SK-N-MC (cell line): ENCODE measurements at regions not wholly inside any gene's neighbourhood (a gene's known extent, or its start where the extent isn't known, plus 50 kb on each side); places are given as distances from the start of the nearest gene placed in this dataset.

Experiments used
- DNase-seq: peaks from one replicate; pipeline ENCODE4 v3.0.0-alpha.2; 2011; ENCODE audit warnings: low read depth, low spot score
- H3K27ac ChIP-seq: fragments of 200-600 bp; sonication (generic); 2 replicates; pipeline ENCODE4 v1.5.1; 2016; ENCODE audit warnings: mixed run types
- H3K36me3 ChIP-seq: fragments of 200-600 bp; sonication (generic); 2 replicates; pipeline ENCODE4 v1.6.1; 2017; ENCODE audit warnings: antibody characterized with exemption, low read length, mixed read lengths; ENCODE audit not compliant: insufficient read depth
- H3K4me3 ChIP-seq: fragments of 200-600 bp; sonication (generic); 2 replicates; pipeline ENCODE4 v1.5.1; 2016
- H3K9ac ChIP-seq: fragments of 200-600 bp; sonication (generic); 2 replicates; pipeline ENCODE4 v1.8.0; 2017; ENCODE audit warnings: mixed run types, mixed read lengths; ENCODE audit not compliant: insufficient read length
- H3K9me3 ChIP-seq: fragments of 200-600 bp; sonication (generic); 2 replicates; pipeline ENCODE4 v1.6.1; 2017; ENCODE audit warnings: low read depth, mild to moderate bottlenecking, antibody characterized with exemption, low read length, moderate library complexity, mixed read lengths
- EZH2 ChIP-seq: fragments of 200-600 bp; sonication (generic); IDR thresholded peaks from one replicate; pipeline ENCODE4 v1.6.1; 2017; ENCODE audit warnings: antibody characterized with exemption
- FOXP2 ChIP-seq: optimal IDR thresholded peaks from 2 replicates; pipeline ENCODE3; 2011; ENCODE audit warnings: mild to moderate bottlenecking, moderate library complexity; ENCODE audit not compliant: insufficient read depth; ENCODE audit errors: extremely low read length, control extremely low read depth
- POLR2AphosphoS5 ChIP-seq: IDR thresholded peaks from 2 replicates; pipeline ENCODE4 v1.6.1; 2012; ENCODE audit warnings: mild to moderate bottlenecking, low read depth, low read length, borderline replicate concordance

DNA sequence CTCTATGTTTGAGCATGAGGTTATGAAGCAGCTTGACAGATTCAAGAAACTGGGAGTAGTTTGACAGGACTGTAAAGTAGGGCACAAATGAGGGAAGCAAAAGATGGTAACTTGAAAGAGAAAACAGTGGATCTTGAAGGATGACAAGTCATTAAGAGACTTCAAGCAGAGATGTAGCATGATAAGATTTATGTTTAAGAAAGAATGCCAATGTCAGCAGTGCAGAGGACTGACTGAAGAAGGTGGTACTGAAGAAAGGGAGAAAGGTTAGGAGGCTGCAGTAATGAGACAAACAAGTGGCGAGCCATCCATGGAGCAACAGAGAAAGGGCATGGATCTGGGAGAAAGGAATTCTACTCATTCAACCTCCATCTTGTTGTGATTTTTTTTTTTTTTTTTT lies 120.2 kb upstream of the RAP1B start:
- TF ChIP-seq POLR2AphosphoS5 (no peak), EZH2 (no peak), FOXP2 (no peak)
- no peaks in the 10 kb centered on the region for H3K9me3 ChIP-seq
- no peaks in the 10 kb centered on the region for H3K36me3 ChIP-seq
- H3K27ac ChIP-seq, result no peak overlapping the region
- H3K4me3 ChIP-seq, result no peak overlapping the region
- no peak for DNase-seq
- no peak overlapping the region for H3K9ac ChIP-seq

DNA sequence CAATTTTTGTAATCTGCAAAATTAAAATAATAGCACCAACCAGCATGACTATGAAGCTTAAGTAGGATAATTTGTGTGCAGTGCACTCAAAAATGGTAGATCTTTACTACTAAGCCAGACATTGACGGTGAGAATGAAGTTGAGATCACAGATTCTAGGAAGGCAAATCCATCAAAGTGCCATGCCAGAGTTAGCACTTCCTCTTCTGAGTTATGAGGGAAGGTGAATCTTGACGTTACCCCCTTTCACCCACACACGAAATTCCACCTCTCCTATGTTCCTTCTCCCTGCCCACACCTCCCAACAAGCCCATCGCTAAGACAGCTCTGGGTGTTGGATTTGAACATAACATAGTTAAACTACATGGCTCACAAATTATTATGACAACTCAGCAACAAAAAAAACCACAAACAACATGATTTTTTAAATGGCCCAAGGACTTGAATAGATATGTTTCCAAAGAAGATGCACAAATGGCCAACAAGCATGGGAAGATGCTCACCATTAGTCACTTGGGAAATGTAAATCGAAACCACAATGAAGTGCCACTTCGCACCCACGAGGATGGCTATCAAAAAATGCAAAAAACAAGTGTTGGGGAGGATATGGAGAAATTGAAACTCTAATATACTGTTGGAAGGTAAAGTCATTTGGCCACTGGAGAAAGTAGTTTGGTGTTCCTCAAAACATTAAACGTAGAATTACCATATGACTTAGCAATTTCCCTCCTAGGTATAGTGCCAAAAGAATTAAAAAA lies 119.3 kb upstream of the RAP1B start:
- no peak for TF ChIP-seq FOXP2
- no peak for TF ChIP-seq EZH2
- TF ChIP-seq POLR2AphosphoS5, result no peak
- H3K9ac ChIP-seq, result no peak overlapping the region
- no peak overlapping the region for H3K27ac ChIP-seq
- H3K36me3 ChIP-seq, result no peaks in the 10 kb centered on the region
- H3K9me3 ChIP-seq, result no peaks in the 10 kb centered on the region
- DNase-seq, result no peak
- no peak overlapping the region for H3K4me3 ChIP-seq

DNA sequence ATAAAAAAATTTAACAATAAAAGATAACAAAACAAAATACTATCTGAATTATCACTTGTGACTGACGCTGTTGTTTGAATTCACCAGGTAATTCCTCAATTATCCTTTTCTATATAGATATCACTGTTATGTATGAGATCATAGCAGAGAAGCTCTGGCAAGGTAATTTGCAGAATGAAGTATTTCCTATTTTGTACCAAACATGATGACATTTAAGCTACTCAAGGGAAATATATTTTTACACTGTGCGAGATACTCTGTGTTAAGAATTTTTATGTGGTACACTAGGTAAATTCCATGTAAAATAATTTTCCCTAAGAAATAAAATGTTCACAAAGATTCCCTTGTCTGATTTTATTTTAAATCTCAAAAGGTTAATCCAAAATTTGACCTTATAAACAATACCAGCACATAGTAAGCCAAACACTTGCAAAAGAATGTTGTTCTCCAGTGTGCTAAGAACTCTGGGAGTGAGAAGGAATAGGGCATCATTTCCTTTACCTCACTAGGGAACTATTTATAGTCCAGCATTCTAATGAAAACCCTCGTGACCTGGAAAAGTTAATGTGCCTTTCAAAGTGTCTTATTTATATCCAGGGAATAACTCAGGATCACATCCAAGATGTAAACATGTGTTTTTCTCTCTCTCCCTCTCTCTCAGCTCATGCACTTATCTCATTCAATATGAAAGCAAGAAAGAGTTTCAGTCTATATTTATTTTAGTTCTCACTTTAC lies 115.2 kb upstream of the RAP1B start:
- no peak overlapping the region for H3K9ac ChIP-seq
- DNase-seq, result no peak
- no peaks in the 10 kb centered on the region for H3K9me3 ChIP-seq
- TF ChIP-seq FOXP2, result no peak
- no peak for TF ChIP-seq POLR2AphosphoS5
- no peak for TF ChIP-seq EZH2
- H3K36me3 ChIP-seq, result no peaks in the 10 kb centered on the region
- no peak overlapping the region for H3K4me3 ChIP-seq
- no peak overlapping the region for H3K27ac ChIP-seq

GRCh38 chr12:68497107-68497506 lies 113.6 kb upstream of the RAP1B start:
- no peak for DNase-seq
- Histone ChIP-seq H3K36me3 (no peaks in the 10 kb centered on the region), H3K9ac (no peak overlapping the region), H3K9me3 (no peaks in the 10 kb centered on the region), H3K27ac (peak overlapping the region; percentile 65; the same call in 1 of the 2 replicates), H3K4me3 (peak overlapping the region; percentile 52; the same call in 1 of the 2 replicates)
- no peak for TF ChIP-seq EZH2
- TF ChIP-seq POLR2AphosphoS5, result no peak
- no peak for TF ChIP-seq FOXP2

DNA sequence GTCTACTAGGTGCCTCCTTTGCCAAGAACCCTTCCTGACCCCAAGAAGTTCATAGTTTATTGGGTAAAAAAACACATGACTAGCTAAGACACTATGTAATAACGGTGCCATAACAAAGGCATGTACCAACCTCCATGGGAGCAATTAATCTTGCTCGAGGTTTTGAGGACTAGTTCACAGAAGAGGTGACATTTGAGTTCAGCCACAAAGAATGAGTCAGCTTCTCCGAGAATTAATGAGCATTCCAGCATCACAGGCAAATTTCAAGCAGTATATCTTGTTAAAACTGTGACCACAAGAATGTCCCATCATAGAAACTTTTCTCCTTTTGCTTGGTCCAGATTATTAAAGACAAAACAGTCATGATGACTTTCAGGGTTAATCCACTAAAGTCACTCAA lies 113.0 kb upstream of the RAP1B start:
- no peak overlapping the region for H3K9ac ChIP-seq
- H3K36me3 ChIP-seq, result no peaks in the 10 kb centered on the region
- no peak for DNase-seq
- H3K9me3 ChIP-seq, result no peaks in the 10 kb centered on the region
- peak overlapping the region; percentile 65; the same call in 1 of the 2 replicates for H3K27ac ChIP-seq
- H3K4me3 ChIP-seq, result peak overlapping the region; percentile 52
- TF ChIP-seq FOXP2 (no peak), EZH2 (no peak), POLR2AphosphoS5 (no peak)

GRCh38 chr12:68498736-68499135 lies 112.0 kb upstream of the RAP1B start:
- Histone ChIP-seq H3K9me3 (no peaks in the 10 kb centered on the region), H3K27ac (no peak overlapping the region), H3K9ac (no peak overlapping the region), H3K36me3 (no peaks in the 10 kb centered on the region), H3K4me3 (no peak overlapping the region)
- DNase-seq, result no peak
- no peak for TF ChIP-seq EZH2

DNA sequence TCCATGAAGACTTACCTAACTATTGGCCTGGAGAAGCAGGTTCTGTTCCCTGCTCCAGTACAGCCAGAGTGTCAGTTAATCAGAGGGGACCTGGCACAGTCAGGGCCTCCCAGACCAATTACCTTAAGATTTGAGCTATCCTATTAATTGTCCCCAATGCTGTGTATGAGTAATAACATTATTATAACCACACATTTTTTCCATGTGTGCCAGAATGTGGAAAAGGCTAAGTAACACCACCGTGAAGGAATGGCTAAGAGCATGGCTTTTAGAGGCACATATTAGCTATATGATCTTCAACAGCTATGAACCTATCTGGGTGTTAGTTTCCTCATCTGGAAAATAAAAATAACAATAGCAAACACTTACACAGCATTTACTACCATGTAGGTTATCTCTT lies 111.1 kb upstream of the RAP1B start:
- no peak for DNase-seq
- TF ChIP-seq EZH2 (no peak), POLR2AphosphoS5 (no peak), FOXP2 (no peak)
- Histone ChIP-seq H3K27ac (no peak overlapping the region), H3K9ac (no peak overlapping the region), H3K4me3 (no peak overlapping the region), H3K9me3 (no peaks in the 10 kb centered on the region), H3K36me3 (no peaks in the 10 kb centered on the region)

DNA sequence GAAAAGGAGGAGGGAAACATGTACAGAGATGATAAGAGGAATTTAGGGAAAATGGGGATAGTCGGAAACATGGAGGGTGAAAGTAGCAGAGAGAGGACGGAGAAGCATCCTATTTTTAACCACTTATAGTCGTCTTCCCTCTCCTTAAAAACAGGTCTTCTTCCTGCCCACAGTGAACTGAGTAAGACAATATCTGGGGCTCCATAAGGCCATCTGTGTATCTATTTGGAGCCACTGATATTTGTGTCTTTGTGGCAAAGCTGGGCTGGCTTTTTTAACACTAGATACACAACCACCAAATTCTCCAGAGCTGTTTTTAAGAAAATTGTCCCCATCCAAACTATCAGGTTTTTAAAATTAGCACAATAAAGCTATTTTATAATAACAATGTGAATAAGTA lies 109.5 kb upstream of the RAP1B start:
- no peak overlapping the region for H3K27ac ChIP-seq
- no peak overlapping the region for H3K4me3 ChIP-seq
- no peak overlapping the region for H3K9ac ChIP-seq
- DNase-seq, result no peak
- H3K36me3 ChIP-seq, result no peaks in the 10 kb centered on the region
- H3K9me3 ChIP-seq, result no peaks in the 10 kb centered on the region
- TF ChIP-seq EZH2 (no peak), FOXP2 (no peak), POLR2AphosphoS5 (no peak)

GRCh38 chr12:68505970-68506369 lies 104.7 kb upstream of the RAP1B start:
- H3K9me3 ChIP-seq, result no peaks in the 10 kb centered on the region
- H3K4me3 ChIP-seq, result no peak overlapping the region
- no peak for DNase-seq

More at GRCh38 chr12:68505970-68506369, 104.7 kb upstream of the RAP1B start:
- no peak for TF ChIP-seq EZH2
- TF ChIP-seq POLR2AphosphoS5, result no peak
- TF ChIP-seq FOXP2, result no peak
- Histone ChIP-seq H3K36me3 (no peaks in the 10 kb centered on the region), H3K9ac (no peak overlapping the region), H3K27ac (no peak overlapping the region)
